Astrocyte of the cerebellum (primary cell): ENCODE measurements at regions not wholly inside any gene's neighbourhood (a gene's known extent, or its start where the extent isn't known, plus 50 kb on each side); places are given as distances from the start of the nearest gene placed in this dataset.
"Not testable (repeated sequence)": the region's sequence is repeated elsewhere in the genome, so short reads cannot be mapped to it uniquely, and the experiment has no call there.

Source experiments
- DNase-seq: peaks from one replicate; pipeline ENCODE4 v3.0.0-alpha.2; 2011; ENCODE audit warnings: low read depth
- H3K4me3 ChIP-seq: 2 replicates; pipeline ENCODE4 v1.5.1; 2011; ENCODE audit warnings: mild to moderate bottlenecking, low read depth, low read length, moderate library complexity
- CTCF ChIP-seq: IDR thresholded peaks from 2 replicates; pipeline ENCODE4 v1.5.1; 2012; ENCODE audit warnings: low read length, low read depth, moderate library complexity, mild to moderate bottlenecking; ENCODE audit errors: missing control alignments
- in situ Hi-C: cut with HindIII; loops from 2 replicates; pipeline ENCODE4 v1.10.0; 2017; ENCODE audit warnings: low sequenced_read_pairs

- H3K4me3 ChIP-seq: no peak overlapping the region
- no peak for TF ChIP-seq CTCF
- no peak for DNase-seq
- in situ Hi-C loops: no loop called here
These were observed 767.9 kb downstream of the TMEM121 start for GRCh38 chr14:106294324-106294723.

GRCh38 chr14:106300951-106301510, 774.6 kb downstream of the TMEM121 start:
- DNase-seq, in situ Hi-C loops, H3K4me3 ChIP-seq: not testable (repeated sequence)

- DNase-seq, in situ Hi-C loops, H3K4me3 ChIP-seq: not testable (repeated sequence)
These were observed 775.2 kb downstream of the TMEM121 start for GRCh38 chr14:106301609-106302008.

DNA sequence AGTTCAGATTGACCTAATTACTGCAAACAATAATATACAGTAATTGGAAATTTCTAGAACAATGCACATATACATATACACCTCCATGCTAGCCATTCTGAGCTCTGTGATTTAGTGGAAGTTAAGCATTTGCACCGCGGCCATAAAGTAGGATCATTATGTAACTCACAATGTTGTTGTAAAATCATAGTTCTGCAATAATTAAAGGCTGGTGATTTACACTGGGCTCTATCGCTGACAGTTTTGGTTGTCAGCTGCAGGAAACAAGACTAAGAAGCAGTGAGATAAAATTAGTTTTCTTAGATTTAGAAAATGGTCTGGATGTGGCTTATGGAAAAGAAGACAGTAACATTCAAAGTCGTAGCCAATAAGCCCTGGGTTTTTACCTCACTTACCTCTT, 776.3 kb downstream of the TMEM121 start:
- H3K4me3 ChIP-seq: no peak overlapping the region
- TF ChIP-seq CTCF: no peak
- in situ Hi-C loops: no loop called here
- DNase-seq: no peak

- H3K4me3 ChIP-seq: no peak overlapping the region
- no peak for DNase-seq
- in situ Hi-C loops: no loop called here
- TF ChIP-seq CTCF: no peak
These were observed 777.9 kb downstream of the TMEM121 start for GRCh38 chr14:106304271-106304670.

GRCh38 chr14:106308839-106309389, 782.5 kb downstream of the TMEM121 start:
- in situ Hi-C loops: no loop called here
- DNase-seq: no peak
- TF ChIP-seq CTCF: no peak
- H3K4me3 ChIP-seq: no peak overlapping the region

GRCh38 chr14:106309423-106309822, 783.0 kb downstream of the TMEM121 start:
- in situ Hi-C loops: no loop called here
- DNase-seq: no peak
- TF ChIP-seq CTCF: no peak
- no peak overlapping the region for H3K4me3 ChIP-seq

GRCh38 chr14:106315436-106315835, 789.1 kb downstream of the TMEM121 start:
- no peak for DNase-seq
- TF ChIP-seq CTCF: no peak
- in situ Hi-C loops: no loop called here
- no peak overlapping the region for H3K4me3 ChIP-seq
